HG03521 (cell line): ENCODE measurements at regions not wholly inside any gene's neighbourhood (a gene's known extent, or its start where the extent isn't known, plus 50 kb on each side); places are given as distances from the start of the nearest gene placed in this dataset.
"Not testable (repeated sequence)": the region's sequence is repeated elsewhere in the genome, so short reads cannot be mapped to it uniquely, and the experiment has no call there.

ENCODE experiments used
- ATAC-seq: cut with Tn5 transposase; IDR thresholded peaks from one replicate; pipeline ENCODE4 v1.9.1; 2021; ENCODE audit warnings: mild to moderate bottlenecking, moderate library complexity; ENCODE audit not compliant: unreplicated experiment

DNA sequence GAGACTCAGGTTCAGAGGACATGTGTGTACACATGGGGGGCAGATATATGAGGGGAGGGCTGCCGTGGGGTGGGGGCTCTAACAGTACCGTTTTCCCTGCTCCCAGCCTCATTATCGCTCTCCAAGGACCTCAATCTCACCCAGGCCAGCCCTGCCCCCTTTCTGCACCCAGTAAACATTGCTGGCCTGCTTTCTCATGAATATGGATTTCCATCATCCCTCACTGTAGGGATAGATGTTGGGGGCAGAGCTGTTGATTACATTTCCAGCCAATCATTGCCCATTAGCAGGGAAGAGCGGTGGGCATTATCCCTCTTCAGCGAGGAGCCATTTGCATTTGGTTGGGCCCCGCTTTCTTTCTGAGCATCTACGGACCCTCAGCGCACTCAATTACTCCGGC is 273.8 kb downstream of the RPS6KC1 start:
- no peak for ATAC-seq

DNA sequence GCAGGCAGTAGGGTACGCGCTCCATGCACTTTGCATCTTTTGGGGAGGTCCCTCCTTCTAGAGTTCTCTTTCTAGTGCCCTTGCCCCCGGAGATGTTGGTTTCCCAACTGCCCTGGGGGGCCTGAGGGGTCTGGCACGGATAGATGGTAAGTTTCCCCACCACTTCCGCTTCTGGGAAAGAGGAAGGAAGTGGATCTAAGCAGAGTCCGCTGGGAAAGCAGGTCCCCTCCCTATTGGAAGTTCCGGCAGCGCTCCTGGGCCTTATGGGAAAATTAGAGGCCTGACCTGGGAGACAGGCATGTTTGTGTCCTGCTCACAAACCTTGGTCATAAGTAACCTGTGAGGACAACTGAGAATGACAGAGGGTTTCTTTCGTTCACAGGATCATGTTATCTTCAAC is 274.4 kb downstream of the RPS6KC1 start:
- no peak for ATAC-seq

DNA sequence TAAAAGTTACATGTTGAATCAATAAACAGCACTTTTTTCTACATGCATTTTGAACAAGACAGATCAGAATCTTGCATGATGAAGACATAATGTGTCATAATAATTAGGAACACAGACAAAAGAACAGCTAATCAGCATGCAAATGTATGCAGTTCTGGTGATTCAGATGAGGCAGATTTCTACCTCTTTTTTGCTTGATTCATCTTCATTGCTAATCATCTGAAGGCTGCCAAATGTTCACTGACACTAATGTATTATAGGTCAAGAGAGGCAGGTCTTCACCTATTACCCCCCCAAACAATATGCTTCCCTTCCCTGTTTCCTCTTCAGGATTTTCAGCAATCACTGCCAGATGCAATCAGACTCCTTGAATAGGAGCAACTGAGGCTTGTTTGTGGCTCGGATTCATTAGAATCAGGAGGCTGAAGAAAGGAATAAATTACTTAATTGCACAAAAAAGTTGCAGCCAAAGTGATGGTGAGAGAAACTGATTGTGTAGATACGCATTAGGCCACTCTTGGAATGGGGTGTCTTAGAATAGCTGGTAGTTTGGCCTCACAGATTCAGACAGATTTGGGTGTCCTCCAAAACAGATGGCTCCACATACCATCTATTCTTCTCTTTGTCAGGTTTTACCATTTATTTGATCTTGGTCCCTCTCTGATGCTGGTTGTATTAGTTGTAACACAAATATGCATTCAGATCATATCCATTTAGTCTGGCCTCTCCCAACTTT is 275.4 kb downstream of the RPS6KC1 start:
- no peak for ATAC-seq

DNA sequence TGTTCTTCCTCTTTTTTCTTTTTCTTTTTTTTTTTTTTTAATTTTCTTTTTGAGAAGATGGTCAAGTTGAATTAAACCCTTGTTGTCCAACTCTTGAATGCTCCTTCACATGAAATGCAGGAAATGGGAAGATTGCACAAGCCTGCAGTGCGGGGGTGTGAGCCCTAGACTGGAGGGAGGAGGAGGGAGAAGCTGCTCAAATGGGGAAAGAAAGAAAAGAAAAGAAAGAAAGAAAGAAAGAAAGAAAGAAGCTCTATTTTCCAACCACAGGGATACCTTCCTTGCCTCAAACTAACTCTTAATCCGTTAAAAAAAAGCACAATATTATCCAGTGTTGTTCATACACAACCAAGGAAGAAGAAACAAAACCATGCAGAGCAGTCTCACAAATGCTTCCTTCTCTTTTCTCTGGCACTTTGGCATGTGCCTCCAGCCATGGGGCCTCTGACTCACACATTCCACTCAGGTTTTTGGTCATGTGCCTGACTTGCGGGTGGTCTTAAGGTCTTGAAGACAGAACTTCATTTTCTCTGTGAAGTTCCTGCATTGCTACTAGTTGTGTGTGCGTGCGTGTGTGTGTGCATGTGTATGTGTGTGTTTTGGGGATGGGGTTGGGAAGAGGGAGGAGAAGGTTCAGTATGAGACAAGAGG is 276.1 kb downstream of the RPS6KC1 start:
- no peak for ATAC-seq

DNA sequence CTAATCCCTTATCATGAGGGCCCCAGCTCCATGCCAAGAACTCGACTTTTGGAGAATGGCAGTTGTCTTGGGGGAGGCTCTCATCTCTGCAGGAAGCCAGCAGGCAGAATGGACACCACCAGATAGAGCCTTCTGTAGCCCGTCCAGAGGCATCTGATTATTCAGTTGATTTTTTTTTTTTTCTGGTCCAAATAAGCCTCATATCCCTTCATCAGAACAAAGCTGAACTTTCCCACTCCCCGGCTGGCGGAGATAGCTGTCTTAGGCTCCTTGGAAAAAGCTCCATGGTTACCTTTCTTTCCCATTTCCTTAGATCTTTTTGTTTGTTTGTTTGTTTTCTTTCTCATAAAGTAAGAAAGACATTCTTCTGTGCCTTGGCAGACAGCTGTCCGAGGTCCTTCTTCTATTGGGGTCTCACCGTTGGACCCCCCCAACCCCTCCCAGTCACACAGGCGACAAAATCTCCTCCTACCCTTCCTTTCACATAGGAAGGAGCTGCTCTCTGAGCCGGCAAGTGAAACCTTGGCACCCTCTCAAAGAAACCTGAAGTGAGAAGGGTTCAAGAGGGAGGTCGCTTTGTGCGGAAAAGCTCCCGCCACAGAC is 278.5 kb downstream of the RPS6KC1 start:
- no peak for ATAC-seq

DNA sequence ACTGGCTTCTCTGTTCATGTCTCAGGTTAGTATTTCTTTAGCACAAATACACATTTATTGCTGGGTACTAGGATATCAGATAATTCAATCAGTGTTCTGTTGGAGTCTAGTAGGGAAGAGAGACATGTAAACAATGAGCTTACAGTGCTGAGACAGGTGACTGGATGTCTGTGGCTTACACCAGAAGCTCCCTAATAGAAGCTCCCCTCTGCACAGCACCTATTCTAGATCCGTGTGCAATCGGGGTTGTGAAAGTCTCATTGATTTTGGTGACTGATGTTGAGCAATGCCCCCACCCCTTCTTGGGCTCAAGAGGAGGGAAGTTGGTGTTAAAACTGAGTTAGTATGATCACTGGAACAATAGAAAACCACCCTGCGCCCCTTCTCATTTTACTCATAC is 279.2 kb downstream of the RPS6KC1 start:
- no peak for ATAC-seq

DNA sequence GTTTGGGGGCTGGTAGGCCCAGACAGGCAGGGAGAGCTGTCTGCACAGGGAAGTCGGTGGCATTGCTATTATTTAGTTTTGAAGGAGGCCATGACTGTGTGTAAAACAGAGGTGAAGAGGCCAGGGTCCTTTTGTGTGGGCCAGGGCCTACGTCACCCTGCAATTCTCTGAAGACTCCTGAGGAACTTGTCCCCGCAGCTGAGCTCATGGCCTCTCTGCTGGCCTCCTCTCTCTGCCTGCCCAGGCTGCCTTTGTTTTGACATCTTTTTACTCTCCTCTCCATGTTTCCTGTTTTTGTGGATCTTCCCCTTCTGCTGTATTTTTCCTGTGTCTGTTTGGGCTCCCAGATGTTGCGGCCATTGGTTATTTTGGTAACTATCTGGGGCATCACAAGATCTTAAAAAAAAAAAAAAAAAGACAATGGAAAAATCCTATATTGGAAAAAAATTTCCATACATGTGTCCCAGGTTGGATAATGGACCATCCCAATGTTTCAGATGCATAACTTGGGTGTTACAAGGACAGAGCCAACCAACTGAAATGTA is 280.7 kb downstream of the RPS6KC1 start:
- no peak for ATAC-seq

DNA sequence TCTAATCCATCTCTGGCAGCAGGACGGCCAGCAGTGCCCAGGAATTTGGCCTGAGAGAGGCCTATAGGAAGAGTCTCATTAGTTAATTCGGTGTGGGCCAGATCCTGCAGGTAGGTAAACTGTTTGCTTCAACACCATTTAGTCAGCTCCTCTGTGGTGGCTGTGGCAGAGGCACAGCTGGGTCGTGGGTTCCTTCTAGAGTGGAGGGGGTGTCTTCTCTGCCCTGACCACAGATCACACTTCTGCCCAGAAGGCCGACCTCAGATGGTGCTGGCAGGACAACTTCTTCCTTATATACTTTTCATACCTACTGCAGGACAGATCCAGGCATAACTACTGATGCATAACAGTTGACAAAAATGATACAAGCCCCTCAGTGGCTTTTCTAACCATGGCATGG is 281.4 kb downstream of the RPS6KC1 start:
- no peak for ATAC-seq

DNA sequence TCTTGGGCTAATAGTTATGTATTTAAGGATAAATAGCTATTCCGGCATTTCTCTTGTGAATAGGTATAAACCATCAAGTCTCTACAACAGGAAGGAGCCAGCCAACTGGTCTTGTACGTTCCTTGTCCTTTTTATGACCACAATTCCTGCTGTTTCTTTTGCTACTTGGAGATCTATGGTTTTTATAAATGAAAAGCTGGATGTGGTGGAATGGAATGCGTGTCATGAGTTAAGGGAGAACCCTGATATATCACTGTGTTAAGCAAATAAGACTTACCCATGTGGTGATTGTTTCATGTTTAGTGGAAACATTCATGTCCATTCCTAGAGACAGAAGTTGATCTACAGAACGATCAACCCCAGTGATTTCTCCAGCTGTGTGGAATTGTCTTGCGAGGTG is 282.1 kb downstream of the RPS6KC1 start:
- ATAC-seq: no peak

DNA sequence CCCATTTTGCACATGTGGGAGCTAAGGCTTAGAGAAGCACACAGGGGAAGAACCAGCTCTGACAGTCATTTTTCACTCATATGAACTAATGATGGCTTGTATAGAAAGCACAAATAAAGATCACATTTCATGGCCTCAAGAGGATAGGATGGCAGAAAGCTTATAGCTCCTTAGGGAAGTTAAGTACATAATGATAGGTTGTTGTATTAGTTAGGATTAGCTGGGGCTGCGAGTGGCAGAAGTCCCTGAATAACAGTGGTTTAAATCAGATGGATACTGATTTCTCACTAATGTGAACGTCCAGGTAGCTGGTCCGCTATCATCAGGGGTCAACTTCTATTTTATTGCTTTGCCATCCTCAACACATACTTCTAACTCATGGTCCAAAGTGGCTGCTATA is 284.0 kb downstream of the RPS6KC1 start:
- no peak for ATAC-seq

DNA sequence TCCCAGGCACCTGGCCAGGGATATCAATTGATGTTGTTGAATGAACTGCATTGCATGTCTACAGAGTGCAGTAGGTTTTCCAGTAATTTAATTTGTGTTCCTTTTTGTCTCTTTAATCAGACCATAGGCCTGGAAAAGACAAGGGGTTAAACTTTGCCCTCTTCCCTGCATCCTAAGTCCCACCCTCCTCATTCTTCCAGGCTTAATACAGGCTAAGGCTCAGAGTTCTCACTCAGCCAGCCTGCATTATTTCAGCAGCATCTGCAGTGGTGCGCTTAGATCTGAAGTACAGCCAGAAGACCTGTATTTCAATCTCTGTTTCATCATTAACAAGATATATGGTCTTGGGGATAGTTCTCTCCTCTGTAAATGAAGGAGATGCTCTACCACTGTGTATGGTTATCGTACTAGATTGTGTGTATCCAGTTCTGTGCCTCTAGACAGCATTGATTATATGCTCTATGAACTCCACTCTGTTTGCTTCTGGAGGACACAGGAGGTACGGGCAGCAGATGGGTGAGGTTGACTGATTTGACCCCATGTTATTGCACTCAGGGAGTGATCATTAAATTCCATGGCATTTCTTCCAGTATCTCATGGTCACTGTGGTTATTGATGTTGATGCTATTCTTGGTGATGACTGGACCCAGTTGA is 286.1 kb downstream of the RPS6KC1 start:
- ATAC-seq: no peak

DNA sequence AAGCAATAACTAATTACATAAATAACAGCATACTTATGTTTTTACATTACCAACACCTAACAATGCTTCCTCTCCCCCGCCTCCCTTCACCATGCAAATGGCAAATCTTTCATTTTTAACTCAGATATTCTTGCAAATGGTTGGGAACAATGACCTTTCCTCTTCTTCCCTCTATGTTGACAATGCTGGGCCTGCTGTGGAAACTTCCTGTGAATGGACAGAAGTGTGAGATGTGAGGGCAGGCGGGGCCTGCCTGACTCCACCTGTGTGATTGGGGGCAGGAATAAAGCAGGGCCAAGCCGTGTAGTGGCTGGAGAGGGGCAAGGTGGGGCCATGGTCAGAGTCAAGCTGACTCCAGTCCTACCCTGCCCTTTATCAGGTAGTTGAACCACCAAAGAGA is 289.6 kb downstream of the RPS6KC1 start:
- no peak for ATAC-seq

DNA sequence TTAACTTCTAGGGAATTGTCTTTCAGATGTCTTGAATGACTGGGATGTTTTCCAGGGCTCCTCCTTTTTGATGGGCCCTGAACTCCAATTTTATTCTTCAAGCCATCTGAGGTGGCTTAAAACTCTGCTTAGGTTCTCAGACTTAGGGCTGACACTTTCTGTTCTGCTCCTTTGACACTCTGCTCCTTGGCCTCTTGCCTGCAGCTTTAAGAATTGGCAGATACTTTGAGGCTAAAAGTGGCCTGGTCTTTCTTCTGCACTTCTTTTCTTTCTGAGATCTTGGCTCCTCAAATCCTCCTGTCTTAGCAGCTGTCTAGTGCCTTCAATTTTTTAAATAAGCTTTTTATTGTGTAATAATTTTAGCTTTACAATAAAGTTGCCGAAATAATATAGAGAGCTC is 294.6 kb downstream of the RPS6KC1 start:
- no peak for ATAC-seq

DNA sequence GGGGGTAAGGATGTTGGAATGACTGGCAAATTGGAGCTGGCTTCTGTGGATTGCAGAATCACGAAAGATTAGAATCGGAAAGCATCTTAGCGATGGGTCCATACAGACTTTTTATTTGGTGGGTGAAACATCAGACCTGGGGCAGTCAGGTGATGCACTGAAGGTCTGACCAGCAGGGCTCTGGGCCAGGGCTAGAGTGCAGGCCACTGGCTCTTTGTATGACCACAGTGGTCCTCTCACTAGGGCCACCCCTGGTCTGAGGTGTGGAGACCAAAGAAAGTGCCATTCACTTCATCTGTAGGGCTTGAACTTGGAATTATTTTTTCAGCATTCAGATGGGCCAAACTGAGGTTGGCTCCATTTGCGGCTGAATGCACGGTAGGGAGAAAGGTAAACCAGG is 306.4 kb downstream of the RPS6KC1 start:
- no peak for ATAC-seq

DNA sequence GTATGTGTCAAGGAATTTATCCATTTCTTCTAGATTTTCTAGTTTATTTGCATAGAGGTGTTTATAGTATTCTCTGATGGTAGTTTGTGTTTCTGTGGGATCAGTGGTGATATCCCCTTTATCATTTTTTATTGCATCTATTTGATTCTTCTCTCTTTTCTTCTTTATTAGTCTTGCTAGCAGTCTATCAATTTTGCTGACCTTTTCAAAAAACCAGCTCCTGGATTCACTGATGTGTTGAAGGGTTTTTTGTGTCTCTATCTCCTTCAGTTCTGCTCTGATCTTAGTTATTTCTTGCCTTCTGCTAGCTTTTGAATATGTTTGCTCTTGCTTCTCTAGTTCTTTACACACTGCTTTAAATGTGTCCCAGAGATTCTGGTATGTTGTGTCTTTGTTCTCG is 307.3 kb downstream of the RPS6KC1 start:
- not testable (repeated sequence) for ATAC-seq

DNA sequence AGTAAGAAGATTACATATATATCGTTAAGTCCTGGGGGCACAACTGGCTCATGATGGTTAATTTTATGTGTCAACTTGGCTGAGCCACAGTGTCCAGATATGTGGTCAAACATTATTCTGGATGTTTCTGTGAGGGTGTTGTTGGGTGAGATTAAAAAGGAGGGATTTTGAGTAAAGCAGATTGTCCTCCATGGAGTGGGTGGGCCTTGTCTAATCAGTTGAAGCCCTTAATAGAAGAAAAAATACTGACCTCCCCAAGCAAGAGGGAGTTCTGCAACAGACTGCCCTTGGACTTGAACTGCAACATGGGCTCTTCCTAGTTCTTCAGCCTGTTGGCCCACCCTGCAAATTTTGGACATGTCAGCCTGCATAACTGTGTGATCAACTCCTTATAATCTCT is 311.6 kb downstream of the RPS6KC1 start:
- no peak for ATAC-seq

DNA sequence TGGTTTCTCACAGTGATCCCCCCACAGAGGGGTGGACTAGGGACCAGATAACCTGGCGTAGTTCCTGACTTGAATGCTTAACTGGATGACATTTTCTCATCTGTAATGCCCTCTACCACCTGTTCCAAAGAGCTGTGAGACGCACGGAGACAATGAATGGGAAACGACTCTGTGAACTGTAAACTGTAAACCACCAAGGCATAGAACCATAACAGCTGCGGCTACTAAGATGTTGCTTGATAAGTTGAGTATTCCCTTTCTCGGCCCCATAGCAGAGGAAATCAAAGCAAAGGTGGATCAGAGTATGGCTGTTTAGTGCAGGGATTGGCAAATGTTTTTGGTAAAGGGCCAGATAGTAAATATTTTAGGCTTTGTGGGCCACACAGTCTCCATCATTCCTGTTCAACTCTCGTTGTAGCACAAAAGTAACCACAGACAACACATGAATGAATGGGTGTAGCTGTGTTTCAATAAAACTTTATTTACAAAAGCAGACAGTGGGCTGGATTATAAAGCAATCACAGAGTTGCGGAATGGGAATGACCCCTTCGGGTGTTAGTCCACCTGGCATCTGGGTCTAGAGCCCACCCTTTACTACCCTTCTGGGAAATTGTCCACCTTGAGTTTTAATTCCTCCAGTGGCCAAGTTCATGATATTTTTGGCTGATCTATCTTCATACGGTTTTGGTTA is 315.2 kb downstream of the RPS6KC1 start:
- no peak for ATAC-seq

DNA sequence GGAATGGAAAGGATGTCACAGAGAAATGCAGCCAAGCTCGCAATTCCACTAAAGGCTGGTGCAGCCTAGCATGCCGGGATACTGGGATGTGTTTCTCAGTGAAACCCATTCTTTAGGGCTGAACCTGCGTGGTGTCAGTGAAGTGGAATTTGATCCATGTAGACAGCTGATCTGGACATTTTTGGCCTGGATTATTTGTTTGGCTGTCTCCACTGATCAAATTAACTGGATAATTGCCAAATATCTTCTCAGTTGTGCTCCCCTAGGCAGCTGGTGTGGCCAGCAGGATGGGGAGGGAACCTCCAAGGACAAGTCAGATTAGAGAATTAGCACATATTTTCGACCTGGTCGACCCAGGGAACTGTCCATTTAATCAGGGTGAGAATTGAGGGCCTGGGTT is 318.4 kb downstream of the RPS6KC1 start:
- ATAC-seq: no peak

DNA sequence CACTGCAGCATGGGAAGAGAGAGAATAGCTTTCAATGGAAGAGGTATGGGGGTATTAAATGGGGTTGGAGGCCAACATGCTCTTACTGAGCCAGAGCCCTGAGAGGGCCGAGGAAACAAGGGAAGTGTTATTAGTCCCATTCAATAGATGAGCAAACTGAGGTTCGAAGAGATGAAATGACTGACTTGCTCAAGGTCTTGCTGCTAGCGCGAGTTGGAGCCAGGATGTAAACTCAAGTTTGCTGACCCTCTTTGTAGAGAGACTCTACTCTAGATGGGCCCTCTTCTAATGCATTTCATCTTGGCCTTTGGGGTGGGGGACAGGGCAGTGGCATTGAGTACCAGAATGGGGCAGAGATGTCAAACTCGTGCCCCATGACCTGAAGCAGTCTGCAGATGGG is 319.5 kb downstream of the RPS6KC1 start:
- ATAC-seq: no peak

DNA sequence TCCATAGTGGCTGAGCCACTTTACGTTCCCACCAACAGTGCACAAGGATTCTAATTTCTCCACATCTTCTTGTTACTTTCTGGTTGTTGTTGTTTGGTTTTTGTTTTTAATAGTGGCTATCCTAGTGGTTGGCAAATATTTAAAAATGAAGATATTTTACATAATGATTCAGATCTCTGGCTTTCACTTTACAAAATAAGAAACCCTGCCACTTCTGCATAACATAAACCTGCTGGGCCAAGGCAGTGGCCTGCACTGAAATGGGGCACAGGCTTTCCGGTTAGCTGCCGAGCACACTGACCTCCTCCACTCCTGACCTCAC is 320.4 kb downstream of the RPS6KC1 start:
- no peak for ATAC-seq
